SK-N-SH (cell line): ENCODE measurements at regions not wholly inside any gene's neighbourhood (a gene's known extent, or its start where the extent isn't known, plus 50 kb on each side); places are given as distances from the start of the nearest gene placed in this dataset.

Experiments
- CTCF ChIA-PET: fragments of 300-600, 350-600 bp; formaldehyde crosslinking; extraction: SDS; loops from one replicate; lab custom pipeline; 2021; lab: Yijun Ruan, JAX
- POLR2A ChIA-PET: fragments of 350-600 bp; sonication (Branson Sonifier 250); formaldehyde crosslinking; extraction: SDS; loops from one replicate; lab custom pipeline; 2020; ENCODE audit warnings: antibody characterized with exemption, inconsistent platforms; lab: Yijun Ruan, JAX
- DNase-seq: peaks from one replicate; pipeline ENCODE4 v3.0.0; 2012
- H2AFZ ChIP-seq: fragments of 200-600 bp; sonication (generic); 2 replicates; pipeline ENCODE4 v1.8.1; 2016; ENCODE audit warnings: antibody characterized with exemption, mild to moderate bottlenecking, low read depth
- H3F3A ChIP-seq: fragments of 200-600 bp; sonication (generic); replicated peaks from 2 replicates; pipeline ENCODE3; 2016; ENCODE audit warnings: antibody characterized with exemption, mild to moderate bottlenecking; ENCODE audit not compliant: insufficient read depth
- H3K27ac ChIP-seq, 2 experiments: fragments of 200-500 bp in 1 of 2; fragments of 200-600 bp in 1 of 2; sonication (Bioruptor generic) in 1 of 2; sonication (generic), shearing (Covaris generic) in 1 of 2; 2 replicates each; pipeline versions ENCODE4 v1.5.1 to v1.6.1; 2014 to 2016; ENCODE audit warnings: low read depth in 2 of 2, inconsistent platforms in 1 of 2, low read length in 1 of 2, mild to moderate bottlenecking in 1 of 2, mixed read lengths in 1 of 2
- H3K27me3 ChIP-seq: fragments of 200-600 bp; sonication (generic), shearing (Covaris generic); 2 replicates; pipeline ENCODE4 v1.6.1; 2016; ENCODE audit warnings: mixed run types; ENCODE audit not compliant: insufficient read depth
- H3K36me3 ChIP-seq, 2 experiments: fragments of 200-500 bp in 1 of 2; fragments of 200-600 bp in 1 of 2; sonication (Bioruptor generic) in 1 of 2; sonication (generic) in 1 of 2; replicated peaks in 1 of 2; 2 replicates each; pipeline versions ENCODE3 to v1.5.1; 2014 to 2016; ENCODE audit warnings: low read length in 1 of 2, mild to moderate bottlenecking in 1 of 2; ENCODE audit not compliant: insufficient read depth in 2 of 2, control insufficient read depth in 1 of 2
- H3K4me1 ChIP-seq, 2 experiments: fragments of 200-500 bp in 1 of 2; fragments of 200-600 bp in 1 of 2; sonication (Bioruptor generic) in 1 of 2; sonication (generic), shearing (Covaris generic) in 1 of 2; 2 replicates each; pipeline versions ENCODE4 v1.5.1 to v1.6.1; 2014 to 2016; ENCODE audit warnings: low read depth in 1 of 2, low read length in 1 of 2, mixed run types in 1 of 2; ENCODE audit not compliant: insufficient read depth in 2 of 2, control insufficient read depth in 1 of 2
- H3K4me2 ChIP-seq: fragments of 200-600 bp; sonication (generic), shearing (Covaris generic); 2 replicates; pipeline ENCODE4 v1.6.1; 2017; ENCODE audit warnings: mixed run types
- H3K4me3 ChIP-seq, 2 experiments: fragments of 200-500 bp in 1 of 2; fragments of 200-600 bp in 1 of 2; sonication (Bioruptor generic) in 1 of 2; sonication (generic), shearing (Covaris generic) in 1 of 2; 2 replicates each; pipeline versions ENCODE4 v1.5.1 to v1.8.1; 2014 to 2016; ENCODE audit warnings: low read depth in 2 of 2, inconsistent platforms in 1 of 2, low read length in 1 of 2, mild to moderate bottlenecking in 1 of 2, mixed read lengths in 1 of 2, moderate library complexity in 1 of 2
- H3K79me2 ChIP-seq: fragments of 200-600 bp; sonication (generic); 2 replicates; pipeline ENCODE4 v1.8.1; 2017; ENCODE audit warnings: mild to moderate bottlenecking; ENCODE audit not compliant: insufficient read depth
- H3K9ac ChIP-seq: fragments of 200-600 bp; sonication (generic); 2 replicates; pipeline ENCODE4 v1.6.1; 2017; ENCODE audit warnings: mixed run types
- H3K9me2 ChIP-seq: fragments of 200-600 bp; sonication (generic); 2 replicates; pipeline ENCODE4 v1.6.1; 2017; ENCODE audit warnings: mixed run types
- H3K9me3 ChIP-seq: fragments of 200-600 bp; sonication (generic); 2 replicates; pipeline ENCODE4 v1.6.1; 2017; ENCODE audit warnings: mixed run types, mild to moderate bottlenecking, moderate library complexity
- H4K20me1 ChIP-seq: fragments of 200-600 bp; sonication (generic); 2 replicates; pipeline ENCODE4 v1.6.1; 2017; ENCODE audit warnings: mild to moderate bottlenecking, mixed run types; ENCODE audit not compliant: insufficient read depth
- CHD2 ChIP-seq: fragments of 150-350 bp; IDR thresholded peaks from 2 replicates; pipeline ENCODE4 v1.6.1; 2018; ENCODE audit warnings: low read length; ENCODE audit not compliant: partially characterized antibody
- ELF1 ChIP-seq: IDR thresholded peaks from 2 replicates; pipeline ENCODE4 v1.4.0; 2012
- FOSL2 ChIP-seq: IDR thresholded peaks from 2 replicates; pipeline ENCODE4 v1.4.0; 2012; ENCODE audit warnings: low read depth, mild to moderate bottlenecking, moderate library complexity, borderline replicate concordance
- MEF2A ChIP-seq: IDR thresholded peaks from 2 replicates; pipeline ENCODE4 v1.4.0; 2012; ENCODE audit warnings: low read depth, borderline replicate concordance
- MXI1 ChIP-seq: IDR thresholded peaks from 2 replicates; pipeline ENCODE4 v1.6.1; 2012; ENCODE audit warnings: mild to moderate bottlenecking, low read depth, low read length, improper control_type of control experiment
- NFIC ChIP-seq: IDR thresholded peaks from 2 replicates; pipeline ENCODE4 v1.4.0; 2012; ENCODE audit warnings: borderline replicate concordance
- POLR2AphosphoS5 ChIP-seq: IDR thresholded peaks from 2 replicates; pipeline ENCODE4 v1.6.1; 2012; ENCODE audit warnings: low read depth, low read length
- RAD21 ChIP-seq: IDR thresholded peaks from 2 replicates; pipeline ENCODE4 v1.6.1; 2012; ENCODE audit warnings: mild to moderate bottlenecking, low read length
- RFX5 ChIP-seq: IDR thresholded peaks from 2 replicates; pipeline ENCODE4 v1.6.1; 2012; ENCODE audit warnings: mild to moderate bottlenecking, improper control_type of control experiment, low read length
- RXRA ChIP-seq: IDR thresholded peaks from 2 replicates; pipeline ENCODE4 v1.4.0; 2012; ENCODE audit warnings: low read depth, mild to moderate bottlenecking, borderline replicate concordance
- SMC3 ChIP-seq: IDR thresholded peaks from 2 replicates; pipeline ENCODE4 v1.6.1; 2012; ENCODE audit warnings: low read depth, low read length, improper control_type of control experiment
- TAF1 ChIP-seq: IDR thresholded peaks from 2 replicates; pipeline ENCODE4 v1.6.1; 2012; ENCODE audit warnings: low read depth, mild to moderate bottlenecking, low read length, moderate library complexity, borderline replicate concordance
- TEAD4 ChIP-seq: IDR thresholded peaks from 2 replicates; pipeline ENCODE4 v1.4.0; 2012; ENCODE audit warnings: mild to moderate bottlenecking, borderline replicate concordance; ENCODE audit not compliant: insufficient read depth
- WGBS: methylation state at CpG from one replicate; pipeline ENCODE4 v1.1.6; 2017; ENCODE audit warnings: low lambda C conversion rate; 5-methylcytosine and 5-hydroxymethylcytosine counted together
- TF ChIP-seq, protein P1 (sequence below): IDR thresholded peaks from 2 replicates; pipeline ENCODE4 v1.4.0; 2012; ENCODE audit warnings: low read depth, borderline replicate concordance
- TF ChIP-seq, protein P2 (sequence below): IDR thresholded peaks from 2 replicates; pipeline ENCODE4; 2012
- TF ChIP-seq, protein P3 (sequence below): fragments of 150-350 bp; IDR thresholded peaks from 2 replicates; pipeline ENCODE4 v1.6.1; 2017; ENCODE audit warnings: antibody characterized with exemption, low read length, low read depth, borderline replicate concordance

- Histone ChIP-seq H3K9ac (no peak overlapping the region), H3K4me2 (no peak overlapping the region), H2AFZ (no peak overlapping the region), H3K4me3 (no peak overlapping the region), H3K79me2 (no peaks in the 10 kb centered on the region), H3K27ac (no peak overlapping the region), H4K20me1 (no peaks in the 10 kb centered on the region), H3K9me2 (no peaks in the 10 kb centered on the region), H3K27me3 (no peaks in the 10 kb centered on the region), H3K4me1 (no peaks in the 10 kb centered on the region), H3K36me3 (no peaks in the 10 kb centered on the region), H3K9me3 (no peaks in the 10 kb centered on the region), H3F3A (no peaks in the 10 kb centered on the region)
- DNase-seq, result no peak
- WGBS, result 73% methylated on average over 5 of the region's 5 CpGs
- TF ChIP-seq, protein P1, sequence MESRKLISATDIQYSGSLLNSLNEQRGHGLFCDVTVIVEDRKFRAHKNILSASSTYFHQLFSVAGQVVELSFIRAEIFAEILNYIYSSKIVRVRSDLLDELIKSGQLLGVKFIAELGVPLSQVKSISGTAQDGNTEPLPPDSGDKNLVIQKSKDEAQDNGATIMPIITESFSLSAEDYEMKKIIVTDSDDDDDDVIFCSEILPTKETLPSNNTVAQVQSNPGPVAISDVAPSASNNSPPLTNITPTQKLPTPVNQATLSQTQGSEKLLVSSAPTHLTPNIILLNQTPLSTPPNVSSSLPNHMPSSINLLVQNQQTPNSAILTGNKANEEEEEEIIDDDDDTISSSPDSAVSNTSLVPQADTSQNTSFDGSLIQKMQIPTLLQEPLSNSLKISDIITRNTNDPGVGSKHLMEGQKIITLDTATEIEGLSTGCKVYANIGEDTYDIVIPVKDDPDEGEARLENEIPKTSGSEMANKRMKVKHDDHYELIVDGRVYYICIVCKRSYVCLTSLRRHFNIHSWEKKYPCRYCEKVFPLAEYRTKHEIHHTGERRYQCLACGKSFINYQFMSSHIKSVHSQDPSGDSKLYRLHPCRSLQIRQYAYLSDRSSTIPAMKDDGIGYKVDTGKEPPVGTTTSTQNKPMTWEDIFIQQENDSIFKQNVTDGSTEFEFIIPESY, result no peak
- TF ChIP-seq MXI1 (no peak), RFX5 (no peak), SMC3 (no peak), CHD2 (no peak), ELF1 (no peak), POLR2AphosphoS5 (no peak), TEAD4 (no peak), NFIC (no peak), MEF2A (no peak), TAF1 (no peak), FOSL2 (no peak), RAD21 (no peak)
- TF ChIP-seq, protein P2, sequence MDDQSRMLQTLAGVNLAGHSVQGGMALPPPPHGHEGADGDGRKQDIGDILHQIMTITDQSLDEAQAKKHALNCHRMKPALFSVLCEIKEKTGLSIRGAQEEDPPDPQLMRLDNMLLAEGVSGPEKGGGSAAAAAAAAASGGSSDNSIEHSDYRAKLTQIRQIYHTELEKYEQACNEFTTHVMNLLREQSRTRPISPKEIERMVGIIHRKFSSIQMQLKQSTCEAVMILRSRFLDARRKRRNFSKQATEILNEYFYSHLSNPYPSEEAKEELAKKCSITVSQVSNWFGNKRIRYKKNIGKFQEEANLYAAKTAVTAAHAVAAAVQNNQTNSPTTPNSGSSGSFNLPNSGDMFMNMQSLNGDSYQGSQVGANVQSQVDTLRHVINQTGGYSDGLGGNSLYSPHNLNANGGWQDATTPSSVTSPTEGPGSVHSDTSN, result no peak
- TF ChIP-seq, protein P3, sequence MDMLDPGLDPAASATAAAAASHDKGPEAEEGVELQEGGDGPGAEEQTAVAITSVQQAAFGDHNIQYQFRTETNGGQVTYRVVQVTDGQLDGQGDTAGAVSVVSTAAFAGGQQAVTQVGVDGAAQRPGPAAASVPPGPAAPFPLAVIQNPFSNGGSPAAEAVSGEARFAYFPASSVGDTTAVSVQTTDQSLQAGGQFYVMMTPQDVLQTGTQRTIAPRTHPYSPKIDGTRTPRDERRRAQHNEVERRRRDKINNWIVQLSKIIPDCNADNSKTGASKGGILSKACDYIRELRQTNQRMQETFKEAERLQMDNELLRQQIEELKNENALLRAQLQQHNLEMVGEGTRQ, result no peak
- ChIA-PET POLR2A (no interaction called here), CTCF (no interaction called here)
Measured at GRCh38 chr4:96227515-96227914, 387.6 kb downstream of the PDHA2 start.

- H3K4me2 ChIP-seq, result no peak overlapping the region
- H3K4me3 ChIP-seq, result no peak overlapping the region
- H3K9me2 ChIP-seq, result no peaks in the 10 kb centered on the region
- no peaks in the 10 kb centered on the region for H3K79me2 ChIP-seq
- H3K36me3 ChIP-seq, result no peaks in the 10 kb centered on the region
- H3K9ac ChIP-seq, result no peak overlapping the region
- H3K27me3 ChIP-seq, result no peaks in the 10 kb centered on the region
- no peaks in the 10 kb centered on the region for H3K9me3 ChIP-seq
- no peaks in the 10 kb centered on the region for H3F3A ChIP-seq
- 79% methylated on average over 4 of the region's 4 CpGs for WGBS
- TF ChIP-seq, protein P1, result no peak
- no peak for TF ChIP-seq RXRA
- POLR2A ChIA-PET, result no interaction called here
- H3K4me1 ChIP-seq, result no peaks in the 10 kb centered on the region
- no peak overlapping the region for H2AFZ ChIP-seq
- H4K20me1 ChIP-seq, result no peaks in the 10 kb centered on the region
- no peak overlapping the region for H3K27ac ChIP-seq
- DNase-seq, result no peak
- CTCF ChIA-PET, result no interaction called here
Measured at GRCh38 chr4:96228463-96228862, 388.6 kb downstream of the PDHA2 start.
